ENCODE measurements at regions not wholly inside any gene's neighbourhood (a gene's known extent, or its start where the extent isn't known, plus 50 kb on each side); places are given as distances from the start of the nearest gene placed in this dataset.

GRCh38 chr12:43294916-43295315 is 257.1 kb downstream of the ADAMTS20 start:
- H3K4me3 ChIP-seq (ENCODE audit: control insufficient read depth, low read depth, low read length) = no peak overlapping the region
- TF ChIP-seq, protein P1, sequence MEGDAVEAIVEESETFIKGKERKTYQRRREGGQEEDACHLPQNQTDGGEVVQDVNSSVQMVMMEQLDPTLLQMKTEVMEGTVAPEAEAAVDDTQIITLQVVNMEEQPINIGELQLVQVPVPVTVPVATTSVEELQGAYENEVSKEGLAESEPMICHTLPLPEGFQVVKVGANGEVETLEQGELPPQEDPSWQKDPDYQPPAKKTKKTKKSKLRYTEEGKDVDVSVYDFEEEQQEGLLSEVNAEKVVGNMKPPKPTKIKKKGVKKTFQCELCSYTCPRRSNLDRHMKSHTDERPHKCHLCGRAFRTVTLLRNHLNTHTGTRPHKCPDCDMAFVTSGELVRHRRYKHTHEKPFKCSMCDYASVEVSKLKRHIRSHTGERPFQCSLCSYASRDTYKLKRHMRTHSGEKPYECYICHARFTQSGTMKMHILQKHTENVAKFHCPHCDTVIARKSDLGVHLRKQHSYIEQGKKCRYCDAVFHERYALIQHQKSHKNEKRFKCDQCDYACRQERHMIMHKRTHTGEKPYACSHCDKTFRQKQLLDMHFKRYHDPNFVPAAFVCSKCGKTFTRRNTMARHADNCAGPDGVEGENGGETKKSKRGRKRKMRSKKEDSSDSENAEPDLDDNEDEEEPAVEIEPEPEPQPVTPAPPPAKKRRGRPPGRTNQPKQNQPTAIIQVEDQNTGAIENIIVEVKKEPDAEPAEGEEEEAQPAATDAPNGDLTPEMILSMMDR (IDR thresholded peaks at IDR 0.05; ENCODE audit: control insufficient read depth, insufficient read depth, low read depth, low read length, missing control alignments) = no peak
- no peak for DNase-seq (ENCODE audit: low read depth)

GRCh38 chr12:43294147-43294546 is 257.9 kb downstream of the ADAMTS20 start:
- TF ChIP-seq, protein P1 (IDR thresholded peaks at IDR 0.05; ENCODE audit: control insufficient read depth, insufficient read depth, low read depth, low read length, missing control alignments) = no peak
- no peak overlapping the region for H3K4me3 ChIP-seq (ENCODE audit: control insufficient read depth, low read depth, low read length)

DNA sequence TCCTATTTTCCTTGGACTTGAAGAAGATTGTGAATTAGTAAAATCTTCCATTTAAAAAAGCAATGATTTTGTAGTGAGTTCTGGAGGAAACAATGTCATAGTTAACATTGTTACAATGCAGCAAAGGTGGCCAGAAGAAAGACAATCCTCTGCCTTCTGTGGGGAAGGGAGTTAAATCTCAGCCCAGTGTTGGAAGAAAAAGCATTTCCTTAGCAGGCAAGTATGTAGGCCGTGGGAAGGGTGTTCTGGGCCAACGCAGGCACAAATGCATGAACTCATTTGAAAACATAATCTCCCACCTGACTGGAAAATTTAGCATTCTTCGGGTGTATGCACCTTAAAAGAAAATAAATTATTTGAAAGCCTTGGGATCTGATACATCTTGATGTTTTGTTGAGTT is 258.6 kb downstream of the ADAMTS20 start:
- DNase-seq (ENCODE audit: low read depth) = no peak
- TF ChIP-seq, protein P1 (IDR thresholded peaks at IDR 0.05; ENCODE audit: control insufficient read depth, insufficient read depth, low read depth, low read length, missing control alignments) = no peak
- H3K4me3 ChIP-seq (ENCODE audit: control insufficient read depth, low read depth, low read length) = no peak overlapping the region

More at GRCh38 chr12:43294147-43294546, 257.9 kb downstream of the ADAMTS20 start:
- DNase-seq (ENCODE audit: low read depth) = no peak

DNA sequence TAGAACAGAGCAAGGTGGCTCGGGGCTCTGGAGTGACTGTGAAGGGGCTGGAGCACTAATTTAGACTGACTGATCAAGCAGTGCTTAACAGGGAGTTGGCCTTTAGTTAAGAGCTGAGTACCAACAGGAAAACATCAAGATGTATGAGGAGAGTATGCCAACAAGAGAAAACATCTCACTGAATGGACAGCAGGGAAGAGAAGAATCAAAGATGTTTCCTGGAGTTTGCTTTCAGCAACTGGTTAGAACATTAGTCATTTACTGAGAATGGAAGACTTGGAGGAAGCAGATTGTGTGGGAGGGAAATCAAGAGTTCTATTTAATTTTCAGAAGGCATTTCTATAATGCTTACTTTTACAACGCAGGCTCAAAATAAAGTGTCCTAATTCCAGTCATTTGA is 259.3 kb downstream of the ADAMTS20 start:
- no peak for DNase-seq (ENCODE audit: low read depth)
- TF ChIP-seq, protein P1 (IDR thresholded peaks at IDR 0.05; ENCODE audit: control insufficient read depth, insufficient read depth, low read depth, low read length, missing control alignments) = no peak

DNA sequence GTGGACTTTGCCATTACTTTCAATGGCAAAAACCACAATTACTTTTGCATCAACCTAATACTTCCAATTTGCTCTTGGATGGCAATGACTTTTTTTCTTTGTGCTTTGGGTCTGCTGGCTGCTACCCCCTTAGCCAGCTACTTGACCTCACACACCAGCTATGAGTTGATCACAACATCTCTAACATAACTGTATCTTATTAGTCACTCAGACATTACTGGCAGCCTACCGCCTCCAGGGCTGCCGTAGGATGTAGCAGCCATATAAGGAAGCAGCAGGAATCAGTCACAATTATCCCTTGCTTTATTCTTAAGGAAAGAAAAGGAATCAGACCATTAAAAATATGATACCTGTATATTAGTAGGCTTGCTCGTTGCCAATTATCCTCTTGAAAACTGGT is 260.5 kb downstream of the ADAMTS20 start:
- TF ChIP-seq, protein P1 (IDR thresholded peaks at IDR 0.05; ENCODE audit: control insufficient read depth, insufficient read depth, low read depth, low read length, missing control alignments) = no peak
- no peak for DNase-seq (ENCODE audit: low read depth)

More for the DNA sequence above, 259.3 kb downstream of the ADAMTS20 start:
- no peak overlapping the region for H3K4me3 ChIP-seq (ENCODE audit: control insufficient read depth, low read depth, low read length)

GRCh38 chr12:43290836-43291235 is 261.2 kb downstream of the ADAMTS20 start:
- DNase-seq (ENCODE audit: low read depth) = no peak
- no peak overlapping the region for H3K4me3 ChIP-seq (ENCODE audit: control insufficient read depth, low read depth, low read length)
- TF ChIP-seq, protein P1 (IDR thresholded peaks at IDR 0.05; ENCODE audit: control insufficient read depth, insufficient read depth, low read depth, low read length, missing control alignments) = no peak

More for the DNA sequence above, 260.5 kb downstream of the ADAMTS20 start:
- H3K4me3 ChIP-seq (ENCODE audit: control insufficient read depth, low read depth, low read length) = no peak overlapping the region

- DNase-seq (ENCODE audit: low read depth) = no peak
- no peak overlapping the region for H3K4me3 ChIP-seq (ENCODE audit: control insufficient read depth, low read depth, low read length)
- TF ChIP-seq, protein P1 (IDR thresholded peaks at IDR 0.05; ENCODE audit: control insufficient read depth, insufficient read depth, low read depth, low read length, missing control alignments) = no peak
Measured at GRCh38 chr12:43289426-43289801, 262.6 kb downstream of the ADAMTS20 start.

Measured in AG09309 (cell line).